ENCODE measurements at regions not wholly inside any gene's neighbourhood (a gene's known extent, or its start where the extent isn't known, plus 50 kb on each side); places are given as distances from the start of the nearest gene placed in this dataset.

DNA sequence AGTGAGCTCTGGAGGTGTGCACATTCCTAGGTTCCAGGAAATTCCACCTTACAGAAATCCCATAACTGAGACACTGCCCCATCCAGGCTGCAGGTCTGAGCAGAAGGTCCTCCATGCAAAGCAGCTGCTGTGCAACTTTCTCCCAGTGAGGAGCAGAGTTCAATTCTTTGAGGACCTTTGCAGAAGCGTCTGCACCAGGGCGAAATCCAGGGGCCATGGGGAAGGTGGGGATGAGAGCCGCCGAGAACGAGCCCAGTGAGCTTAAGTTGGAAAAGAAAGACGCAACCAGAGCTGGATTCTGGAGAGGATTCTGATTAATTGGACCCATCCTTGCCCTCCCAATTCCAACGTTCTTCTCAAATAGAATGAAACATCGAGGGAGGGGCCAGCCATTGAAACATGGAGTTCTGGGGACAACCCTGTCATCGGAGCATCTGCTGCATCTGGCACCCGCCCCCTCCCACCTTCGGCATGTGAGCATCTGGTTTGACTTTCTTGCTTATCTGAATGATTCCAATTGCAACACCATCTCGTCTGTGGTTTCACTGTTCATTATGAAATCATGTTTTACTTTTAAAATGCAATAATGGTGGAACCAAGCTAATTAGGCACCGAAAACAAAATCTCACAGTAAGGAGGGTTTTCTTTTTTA lies 190.6 kb upstream of the FOXF1 start:
- DNase-seq (ENCODE audit: low read depth): peak; percentile 45

DNA sequence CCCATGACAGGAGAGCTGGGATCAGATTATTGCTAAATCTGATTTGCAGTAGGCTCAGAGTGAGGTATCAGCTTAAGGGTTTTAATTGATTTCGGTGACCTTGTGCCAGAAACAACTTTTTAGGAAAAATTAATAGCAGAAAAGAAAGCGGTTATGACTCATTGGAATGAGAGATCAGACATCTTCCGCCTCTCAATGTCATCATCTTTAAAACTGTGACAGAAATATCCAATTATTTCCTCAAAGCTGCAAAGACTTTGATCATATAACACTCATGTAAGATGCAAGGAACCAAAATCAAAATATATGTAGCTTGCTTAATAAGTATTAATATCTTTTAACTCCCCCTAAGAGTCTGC lies 190.1 kb upstream of the FOXF1 start:
- no peak for DNase-seq (ENCODE audit: low read depth)

DNA sequence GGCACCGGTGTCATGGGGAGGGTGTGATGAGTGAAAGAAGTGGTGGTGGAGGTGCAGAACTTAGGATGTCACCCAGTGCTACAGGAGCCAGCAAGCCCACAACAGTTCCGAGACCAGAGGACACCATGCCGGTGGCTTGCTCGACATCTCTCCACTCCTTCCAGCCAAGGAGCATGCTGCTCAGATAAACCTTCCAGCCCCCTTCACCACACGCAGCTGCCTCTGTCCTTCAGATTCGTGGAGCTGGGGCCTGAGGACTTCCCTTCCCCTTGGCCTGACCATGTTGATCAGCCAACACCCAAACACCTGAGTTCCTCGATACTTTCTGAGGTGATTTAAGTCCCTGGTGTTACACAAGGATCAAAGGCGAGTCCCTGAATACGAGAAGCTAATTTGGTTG lies 188.8 kb upstream of the FOXF1 start:
- DNase-seq (ENCODE audit: low read depth): no peak

DNA sequence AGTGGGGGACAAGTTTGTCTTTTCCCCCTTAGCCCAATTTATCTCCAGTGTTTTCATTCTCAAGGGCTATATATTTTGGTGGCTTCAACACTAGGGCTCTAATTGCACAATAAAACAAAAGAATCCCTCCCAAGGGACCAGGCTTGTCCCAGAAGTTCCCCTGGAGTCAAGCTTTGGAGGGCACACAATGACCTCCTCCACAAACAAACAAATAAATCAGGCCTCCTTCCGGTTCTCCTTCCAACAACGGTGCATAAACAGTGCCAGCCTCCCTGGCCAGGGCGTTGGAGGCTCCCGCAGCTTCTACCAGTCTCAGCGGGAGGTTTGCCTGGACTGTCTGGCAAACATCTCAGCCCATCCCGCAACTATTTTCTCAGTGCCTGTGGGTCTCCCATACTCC lies 188.0 kb upstream of the FOXF1 start:
- peak; percentile 36 for DNase-seq (ENCODE audit: low read depth)

DNA sequence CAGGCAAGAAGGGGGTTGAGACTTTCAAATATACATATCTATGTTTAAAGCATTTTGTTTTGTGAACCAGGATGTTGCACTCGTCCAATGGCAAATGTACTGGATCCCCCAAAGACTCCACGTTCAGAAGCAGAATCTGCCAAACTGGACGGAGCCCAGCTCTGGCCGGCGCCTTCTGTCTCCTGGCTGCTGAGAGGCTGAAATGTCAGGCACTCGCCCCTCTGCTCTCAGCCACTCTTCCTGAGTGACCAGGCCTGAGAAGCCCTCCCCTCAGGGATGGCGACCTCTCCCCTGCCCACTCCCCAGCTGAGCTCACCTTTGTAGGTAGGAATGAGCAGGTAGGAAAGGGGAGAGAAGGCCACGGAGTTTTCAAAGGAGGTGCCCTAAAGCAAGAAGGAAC lies 187.5 kb upstream of the FOXF1 start:
- DNase-seq (ENCODE audit: low read depth): no peak

DNA sequence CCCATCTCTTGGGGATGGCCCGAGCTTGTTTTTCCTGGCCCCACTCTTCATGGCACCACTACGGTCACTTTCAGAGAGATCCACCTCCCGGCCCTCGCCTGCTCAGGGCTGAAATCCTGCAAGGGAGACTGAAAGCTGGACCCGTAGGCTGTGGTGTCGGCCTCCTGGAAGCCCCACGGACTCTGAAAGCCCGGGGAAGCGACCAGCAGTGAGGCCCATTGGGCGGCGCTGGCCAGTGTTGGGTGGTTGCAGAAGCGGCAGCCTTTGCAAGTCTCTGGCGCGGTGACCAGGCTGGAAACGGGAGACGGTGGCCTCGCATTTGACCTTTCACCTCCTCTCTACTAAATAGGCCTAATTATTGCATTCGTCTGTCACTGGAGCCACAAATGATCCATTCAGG lies 186.0 kb upstream of the FOXF1 start:
- no peak for DNase-seq (ENCODE audit: low read depth)

DNA sequence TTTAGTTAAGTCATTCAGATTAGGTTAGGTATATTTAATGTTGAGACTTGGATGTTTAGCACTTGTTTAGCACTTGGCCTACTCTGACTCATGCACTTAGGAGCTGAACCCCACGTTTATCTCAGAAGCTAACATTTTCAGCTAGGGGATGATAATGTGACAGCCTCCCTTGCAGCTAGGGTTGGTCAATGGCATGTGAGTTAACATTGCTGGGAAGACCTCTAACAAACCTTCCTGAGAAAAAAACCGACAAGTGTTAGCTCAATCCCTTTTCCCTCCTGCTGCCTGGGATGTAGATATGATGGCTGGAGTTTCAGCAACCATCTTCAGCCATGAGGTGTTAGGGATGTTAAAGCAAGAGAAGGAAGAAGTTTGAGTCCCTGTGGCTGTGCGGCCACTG lies 185.0 kb upstream of the FOXF1 start:
- no peak for DNase-seq (ENCODE audit: low read depth)

DNA sequence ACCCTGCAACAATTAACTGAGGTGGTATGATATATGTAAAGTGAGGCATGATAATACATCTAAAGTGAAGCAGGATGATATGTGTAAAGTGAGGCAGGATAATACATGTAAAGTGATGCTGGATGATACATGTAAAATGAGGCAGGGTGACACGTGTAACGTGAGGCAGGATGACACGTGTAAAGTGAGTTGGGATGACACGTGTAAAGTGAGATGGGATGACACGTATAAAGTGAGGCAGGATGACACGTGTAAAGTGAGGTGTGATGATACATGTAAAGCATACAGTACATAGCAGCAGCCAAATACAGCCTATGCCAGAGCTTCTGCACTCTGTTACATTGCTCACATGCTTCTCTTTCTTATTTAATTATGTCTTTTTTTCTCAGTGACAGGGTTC lies 184.4 kb upstream of the FOXF1 start:
- DNase-seq (ENCODE audit: low read depth): no peak

DNA sequence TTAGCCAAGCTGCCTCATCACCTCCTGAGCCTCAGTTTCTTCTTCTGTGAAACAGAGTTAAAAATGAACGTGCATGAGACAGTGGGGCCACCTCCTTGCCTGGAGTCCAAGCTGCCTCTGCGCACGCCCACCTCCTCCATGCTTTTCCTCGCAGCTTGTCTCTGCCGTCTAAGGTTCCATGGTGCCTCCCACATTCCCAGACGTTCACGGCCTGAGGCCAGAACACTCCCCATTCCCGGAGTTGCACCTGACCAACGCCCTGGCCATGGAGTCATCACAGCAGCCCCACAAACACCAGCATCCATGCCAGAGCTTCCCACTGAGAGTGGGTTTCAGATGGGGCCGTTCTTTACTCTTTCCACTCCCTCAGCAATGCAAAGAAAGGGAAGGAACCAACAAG lies 183.0 kb upstream of the FOXF1 start:
- no peak for DNase-seq (ENCODE audit: low read depth)

DNA sequence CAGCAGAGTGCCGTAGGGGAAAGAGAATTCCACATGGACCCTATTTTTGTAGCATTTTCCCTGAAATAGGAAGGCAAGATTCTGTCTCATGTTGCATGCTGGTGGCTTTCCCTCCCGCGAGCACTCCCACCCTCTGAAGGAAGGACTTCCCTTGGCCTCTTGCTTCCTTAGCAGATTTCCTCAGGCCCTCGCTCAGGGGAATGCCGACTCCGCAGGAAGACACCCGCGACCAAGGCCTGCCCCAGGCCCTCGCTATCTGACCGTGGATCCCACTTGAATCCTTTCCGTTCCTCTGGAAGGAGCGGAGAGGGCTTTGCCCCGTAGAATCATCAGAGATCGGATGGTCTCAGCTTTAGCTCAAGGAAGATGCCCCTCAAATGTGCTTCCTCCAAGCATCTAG lies 179.4 kb upstream of the FOXF1 start:
- DNase-seq (ENCODE audit: low read depth): no peak

DNA sequence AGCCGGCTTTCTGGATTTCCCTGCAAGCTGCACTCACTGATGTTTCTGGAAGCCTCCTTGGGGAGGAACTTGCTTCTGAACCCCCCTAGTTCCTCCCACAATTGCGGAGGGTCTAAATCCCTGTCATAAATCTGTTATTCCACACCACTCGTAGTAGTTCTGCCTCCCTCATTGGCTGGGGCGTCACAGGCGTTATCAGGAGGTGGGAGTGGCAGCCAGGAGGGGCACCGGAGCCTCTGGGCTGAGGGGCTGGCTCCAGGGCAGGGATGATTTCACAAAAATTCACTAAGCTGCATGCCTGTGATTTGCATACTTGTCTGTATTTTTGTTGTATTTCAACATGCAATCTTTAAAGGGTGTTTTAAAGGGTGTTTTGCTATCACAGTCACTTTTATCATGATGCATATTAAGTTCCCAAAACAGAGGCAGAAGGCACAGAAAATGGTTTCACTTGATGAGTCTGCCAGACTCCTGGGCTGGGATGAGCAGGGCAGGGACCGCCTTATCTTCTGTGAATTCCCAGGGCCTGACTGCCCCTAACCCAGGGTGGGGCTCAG lies 176.2 kb upstream of the FOXF1 start:
- no peak for DNase-seq (ENCODE audit: low read depth)

DNA sequence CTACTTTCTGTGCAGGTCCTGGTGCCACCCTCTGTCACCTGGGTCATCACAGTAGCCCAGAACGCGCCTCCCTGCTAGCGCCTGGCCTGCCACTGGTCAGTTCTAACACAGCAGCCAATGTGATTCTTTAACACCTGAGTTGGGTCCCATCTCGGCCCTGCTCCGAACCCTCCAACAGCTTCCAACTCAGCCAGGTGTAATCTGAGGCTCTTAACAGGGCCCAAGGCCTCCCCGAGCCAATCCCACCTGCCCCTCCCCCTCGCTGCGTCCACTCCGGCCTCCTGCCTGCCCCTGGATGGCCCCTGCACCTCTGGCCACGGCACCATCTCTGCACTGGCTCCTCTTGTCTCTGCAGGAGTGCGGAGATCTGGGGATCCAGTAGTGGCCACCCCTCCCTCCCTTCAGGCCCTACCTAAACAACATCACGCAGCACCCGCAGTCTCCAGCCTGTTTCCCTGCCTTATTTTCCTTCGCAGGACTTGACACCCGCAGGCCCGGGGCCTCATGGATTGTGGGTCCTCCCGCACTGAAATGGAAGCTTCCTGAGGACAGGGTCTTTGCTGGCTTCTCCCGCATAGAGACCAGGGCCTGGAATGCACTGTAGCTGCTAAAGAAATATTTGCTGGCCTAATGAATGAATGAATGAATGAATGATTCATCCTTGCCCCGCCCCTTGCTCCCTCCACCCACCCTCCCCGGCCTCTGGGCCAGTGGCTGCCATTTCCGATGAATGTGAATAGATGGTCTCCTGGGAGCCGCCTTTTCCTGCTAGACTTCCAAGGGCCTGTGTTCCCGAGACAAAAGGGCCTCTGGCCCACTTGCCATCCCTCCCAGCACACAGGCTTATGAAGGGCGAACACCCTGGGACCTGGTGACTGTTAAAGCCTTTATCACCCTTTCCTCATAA lies 174.8 kb upstream of the FOXF1 start:
- no peak for DNase-seq (ENCODE audit: low read depth)

DNA sequence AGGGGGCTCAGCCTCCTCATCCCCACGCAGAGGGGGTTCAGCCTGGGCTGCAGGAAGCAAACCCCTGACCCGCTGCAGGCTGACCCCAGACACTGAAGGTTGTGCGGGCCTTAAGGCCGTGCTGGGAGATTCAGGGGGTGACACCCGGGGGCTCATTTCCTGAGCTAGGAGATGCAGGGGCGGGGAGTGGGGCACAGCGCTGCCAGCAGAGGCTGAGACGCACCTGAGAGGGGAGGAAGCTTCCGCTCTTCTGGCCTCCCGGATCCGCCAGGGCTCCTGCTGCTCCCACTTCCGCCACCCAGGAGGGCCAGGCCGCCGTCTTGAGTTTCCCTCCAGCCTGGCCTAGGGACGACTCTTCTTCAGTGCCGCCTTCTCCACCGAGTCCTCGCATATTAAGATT lies 173.2 kb upstream of the FOXF1 start:
- no peak for DNase-seq (ENCODE audit: low read depth)

DNA sequence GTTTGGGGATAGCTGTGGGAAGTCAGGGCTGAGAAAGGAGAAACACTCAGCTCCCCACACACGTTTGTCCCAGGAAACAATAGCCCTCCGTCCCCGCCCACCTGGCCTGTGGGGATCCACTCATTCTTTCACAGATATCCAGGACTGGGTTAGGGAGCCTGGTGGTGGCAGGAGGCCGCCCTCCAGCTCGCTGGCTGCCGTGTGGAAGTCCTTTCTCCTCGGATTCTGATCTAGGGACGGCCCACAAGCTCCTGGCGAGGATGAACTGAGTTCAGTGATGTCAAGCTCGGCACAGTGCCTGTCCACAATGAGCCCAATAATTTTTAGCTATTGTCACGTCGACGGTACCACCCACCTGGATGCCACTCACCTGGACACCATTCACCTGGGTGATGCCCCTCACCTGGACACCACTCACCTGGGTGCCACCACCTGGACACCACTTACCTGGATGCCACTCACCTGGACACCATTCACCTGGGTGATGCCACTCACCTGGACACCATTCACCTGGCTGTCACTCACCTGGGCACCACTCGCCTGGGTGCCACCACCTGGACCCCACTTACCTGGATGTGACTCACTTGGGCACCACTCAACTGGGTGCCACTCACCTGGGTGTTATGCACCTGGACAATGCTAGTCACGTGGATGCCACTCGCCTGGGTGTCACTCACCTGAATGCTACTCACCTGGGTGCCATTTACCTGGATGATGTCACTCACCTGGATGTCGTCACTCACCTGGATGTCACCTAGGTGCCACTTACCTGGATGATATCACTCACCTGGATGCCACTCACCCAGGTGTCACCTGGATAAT lies 172.5 kb upstream of the FOXF1 start:
- peak; percentile 6 for DNase-seq (ENCODE audit: low read depth)

DNA sequence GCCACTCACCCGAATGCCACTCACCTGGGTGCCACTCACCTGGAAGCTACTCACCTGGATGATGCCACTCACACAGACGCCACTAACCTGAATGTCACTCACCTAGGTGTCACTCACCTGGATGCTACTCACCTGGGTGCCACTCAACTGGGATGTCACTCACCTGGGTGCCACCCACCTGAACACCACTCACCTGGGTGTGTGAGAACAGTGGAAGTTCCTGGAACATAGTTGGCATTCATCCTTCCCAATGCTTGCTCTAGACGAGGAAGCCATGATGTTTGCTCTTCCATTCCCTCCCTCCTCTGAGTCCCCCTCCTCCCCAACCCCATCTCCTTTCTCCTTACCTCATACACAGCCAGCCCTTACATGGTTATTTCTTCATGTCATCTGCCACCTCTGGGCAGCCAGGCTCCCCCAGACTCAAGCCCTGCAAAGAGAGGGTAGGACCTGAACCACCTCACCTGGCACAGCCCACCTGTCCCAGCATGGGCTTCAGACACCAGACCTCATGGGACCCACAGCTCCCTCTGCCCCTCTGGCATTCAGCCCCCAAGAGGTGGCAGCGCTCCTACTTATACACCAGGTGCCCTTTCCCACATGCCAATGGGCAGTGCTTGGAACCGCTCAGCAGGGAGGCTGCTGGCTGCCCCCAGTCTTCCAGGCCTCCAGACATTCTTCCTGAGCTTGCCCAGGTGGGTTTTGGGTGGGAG lies 171.8 kb upstream of the FOXF1 start:
- DNase-seq (ENCODE audit: low read depth): no peak

DNA sequence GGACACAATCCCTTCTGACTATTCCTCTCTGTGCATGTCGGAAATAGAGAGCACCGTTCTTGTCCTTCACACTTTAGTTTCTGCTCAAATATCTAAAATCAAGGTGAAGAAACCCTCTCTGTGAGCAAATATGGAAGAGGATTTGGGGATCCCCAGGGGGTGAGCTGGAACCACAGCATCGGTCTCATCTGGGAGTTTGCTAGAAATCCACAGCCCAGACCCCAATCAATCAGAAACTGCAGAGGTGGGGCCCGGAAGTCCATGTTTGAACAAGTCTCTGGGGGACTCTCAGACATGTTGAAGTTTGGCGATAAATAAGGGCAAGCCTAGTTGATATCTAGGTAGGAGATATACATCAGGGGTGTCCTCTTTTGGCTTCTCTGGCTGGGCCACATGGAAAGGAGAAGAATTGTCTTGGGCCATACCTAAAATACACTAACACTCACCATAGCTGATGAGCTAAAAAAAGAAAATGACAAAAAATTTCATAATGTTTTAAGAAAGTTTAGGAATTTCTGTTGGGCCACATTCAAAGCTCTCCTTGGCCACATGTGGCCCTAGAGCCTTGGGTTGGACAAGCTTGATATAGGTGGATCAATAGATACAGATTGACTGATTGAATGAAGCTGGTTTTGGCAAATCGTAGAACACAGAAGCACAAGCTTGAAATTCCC lies 168.0 kb upstream of the FOXF1 start:
- DNase-seq (ENCODE audit: low read depth): no peak

DNA sequence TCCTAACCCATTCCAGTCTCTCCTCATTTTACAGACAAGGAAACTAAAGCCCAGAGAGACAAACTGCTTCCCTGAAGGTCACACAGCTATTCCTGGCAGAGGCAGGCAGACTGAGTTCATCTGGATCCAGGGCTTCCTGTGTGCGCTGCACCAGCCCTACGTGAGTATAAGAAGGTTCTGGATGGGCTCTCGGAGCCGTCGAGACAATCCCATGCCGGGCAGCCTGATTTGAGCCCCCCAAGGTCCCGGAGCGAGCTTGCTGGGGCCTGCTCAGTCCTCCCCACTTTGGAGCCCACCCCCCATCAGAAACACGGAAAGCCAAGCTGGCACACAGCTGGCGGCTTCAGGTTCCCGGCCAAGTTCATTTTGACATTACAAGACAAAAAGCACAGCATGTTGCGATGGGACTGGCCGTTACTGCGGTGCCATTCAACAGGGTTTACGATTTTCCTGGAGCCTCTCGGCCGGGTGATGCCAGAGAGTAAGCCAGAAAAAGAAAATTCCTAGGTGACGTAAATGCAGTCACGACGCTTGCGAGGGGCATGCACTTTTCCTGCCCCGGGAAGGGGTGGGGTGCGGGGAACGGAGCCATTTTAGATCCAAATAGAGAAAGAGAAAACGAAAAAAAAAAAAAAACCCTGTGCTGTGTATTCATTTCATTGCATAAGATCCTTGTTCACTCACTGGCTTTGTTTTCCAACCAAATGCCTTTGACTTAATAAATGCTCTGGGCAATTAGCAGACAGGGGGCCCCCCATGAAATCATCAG lies 167.1 kb upstream of the FOXF1 start:
- DNase-seq (ENCODE audit: low read depth): peak; percentile 90

DNA sequence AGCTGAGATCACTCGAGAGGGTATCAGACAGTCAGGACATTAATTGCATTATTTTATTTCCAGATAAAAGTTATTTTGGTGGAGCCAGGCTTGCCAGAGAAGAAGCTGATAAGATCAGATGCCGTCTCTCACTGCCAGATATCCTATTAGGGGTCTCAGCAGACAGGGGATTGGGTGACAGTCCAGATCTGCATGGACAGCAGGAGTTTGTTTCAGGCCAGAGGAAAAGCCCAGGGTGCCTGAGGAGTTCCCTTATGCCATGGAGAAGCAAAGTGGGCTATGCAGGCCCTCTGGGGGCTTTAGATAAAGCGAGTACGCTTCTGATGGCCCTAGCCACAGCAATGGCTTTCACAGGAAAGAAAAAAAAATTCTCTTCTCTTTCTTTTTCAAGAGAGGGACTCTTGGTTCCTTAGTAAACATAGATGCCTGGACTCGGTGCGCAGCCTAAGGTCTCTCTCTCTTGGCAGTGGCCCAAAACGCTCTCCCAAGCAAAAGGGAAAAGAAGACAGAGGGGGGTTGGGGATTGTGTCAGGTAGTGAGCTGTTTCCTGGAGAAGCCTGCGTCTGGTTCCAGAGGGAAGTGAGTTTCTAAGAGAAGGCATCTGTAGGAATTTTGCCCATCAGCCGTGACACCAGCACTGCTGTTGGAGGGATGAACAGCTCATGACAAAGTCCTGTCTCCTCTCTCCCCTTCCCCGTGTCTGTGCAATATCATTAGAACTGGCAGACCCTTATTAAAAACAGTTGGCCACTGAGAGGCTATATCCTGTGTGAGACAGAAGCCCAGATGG lies 166.3 kb upstream of the FOXF1 start:
- DNase-seq (ENCODE audit: low read depth): no peak

DNA sequence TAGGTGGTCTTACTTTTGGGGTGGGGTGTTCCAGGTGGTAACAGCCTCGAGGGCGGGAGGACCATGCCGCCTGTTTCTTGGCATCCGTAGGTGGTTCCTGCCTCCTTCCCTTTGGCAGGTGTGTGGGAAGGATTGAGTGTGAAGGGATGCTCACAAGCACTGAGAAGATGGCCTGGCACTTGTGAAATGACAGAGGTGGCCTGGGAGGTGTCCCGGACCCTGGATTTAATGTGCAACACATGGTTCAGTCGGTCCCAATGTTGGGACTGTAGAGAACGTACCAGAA lies 165.8 kb upstream of the FOXF1 start:
- DNase-seq (ENCODE audit: low read depth): no peak

DNA sequence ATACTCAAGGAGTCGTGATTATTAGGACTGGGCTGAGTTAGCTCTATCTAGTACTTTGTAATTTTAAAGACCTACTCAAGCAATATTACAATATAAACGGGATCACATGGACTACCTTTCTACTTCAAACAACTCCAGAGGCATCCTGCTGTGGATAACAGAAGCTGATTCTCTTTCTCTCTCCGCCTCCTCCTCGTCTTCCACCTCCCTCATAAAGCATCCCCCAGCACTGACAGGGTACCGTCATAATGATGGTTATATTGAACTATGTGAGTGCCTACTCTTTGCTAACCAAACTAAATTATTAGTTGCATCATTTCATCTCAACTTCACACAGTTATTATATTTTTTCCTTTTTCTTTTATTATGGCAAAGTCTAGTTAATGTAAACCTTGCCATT lies 165.4 kb upstream of the FOXF1 start:
- no peak for DNase-seq (ENCODE audit: low read depth)

Measured in fibroblast of gingiva (primary cell).